ENCODE measurements at regions not wholly inside any gene's neighbourhood (a gene's known extent, or its start where the extent isn't known, plus 50 kb on each side); places are given as distances from the start of the nearest gene placed in this dataset.

GRCh38 chr17:20800146-20800545, 220.6 kb downstream of the CDRT15L2 start:
- TF ChIP-seq CTCF (conservative IDR thresholded peaks at IDR 0.05) (no peak), EZH2 (IDR thresholded peaks at IDR 0.05; ENCODE audit: low read depth) (no peak)
